22Rv1 (cell line): ENCODE measurements at regions not wholly inside any gene's neighbourhood (a gene's known extent, or its start where the extent isn't known, plus 50 kb on each side); places are given as distances from the start of the nearest gene placed in this dataset.
A peak's percentile ranks its signal among the peaks of the same experiment; 100 is the strongest.

Experiments used
- H3K27ac ChIP-seq: fragments of 450-650 bp; 2 replicates; pipeline ENCODE4 v1.5.1; 2017
- CTCF ChIP-seq: fragments of 450-650 bp; IDR thresholded peaks from 2 replicates; pipeline ENCODE4 v1.5.1; 2017; ENCODE audit warnings: mild to moderate bottlenecking
- ZFX ChIP-seq: fragments of 450-650 bp; IDR thresholded peaks from 2 replicates; pipeline ENCODE4 v1.6.1; 2017; ENCODE audit warnings: antibody characterized with exemption, borderline replicate concordance

- TF ChIP-seq CTCF, result no peak
- TF ChIP-seq ZFX, result no peak
These were observed 285.5 kb upstream of the CFAP20DC start for GRCh38 chr3:59335338-59335737.

GRCh38 chr3:59334585-59334984 is 284.8 kb upstream of the CFAP20DC start:
- H3K27ac ChIP-seq, result no peak overlapping the region
- TF ChIP-seq CTCF (no peak), ZFX (no peak)

More at GRCh38 chr3:59335338-59335737, 285.5 kb upstream of the CFAP20DC start:
- no peak overlapping the region for H3K27ac ChIP-seq

- TF ChIP-seq ZFX, result no peak
- TF ChIP-seq CTCF, result no peak
- H3K27ac ChIP-seq, result no peak overlapping the region
These were observed 277.6 kb upstream of the CFAP20DC start for GRCh38 chr3:59327376-59327808.

- H3K27ac ChIP-seq, result no peak overlapping the region
- no peak for TF ChIP-seq ZFX
- TF ChIP-seq CTCF, result peak; percentile 50
These were observed 276.6 kb upstream of the CFAP20DC start for GRCh38 chr3:59326246-59327024.

GRCh38 chr3:59321881-59322540 is 272.2 kb upstream of the CFAP20DC start:
- no peak overlapping the region for H3K27ac ChIP-seq
- TF ChIP-seq ZFX, result no peak
- no peak for TF ChIP-seq CTCF

GRCh38 chr3:59320080-59320479 is 270.3 kb upstream of the CFAP20DC start:
- TF ChIP-seq CTCF (no peak), ZFX (no peak)
- H3K27ac ChIP-seq, result peak overlapping the region; percentile 78

GRCh38 chr3:59319442-59319841 is 269.6 kb upstream of the CFAP20DC start:
- peak overlapping the region; percentile 78 for H3K27ac ChIP-seq
- TF ChIP-seq CTCF (no peak), ZFX (no peak)
